GM23248 (cell line): ENCODE measurements at regions not wholly inside any gene's neighbourhood (a gene's known extent, or its start where the extent isn't known, plus 50 kb on each side); places are given as distances from the start of the nearest gene placed in this dataset.
"Not testable (repeated sequence)": the region's sequence is repeated elsewhere in the genome, so short reads cannot be mapped to it uniquely, and the experiment has no call there.

ENCODE experiments used
- DNase-seq: peaks from one replicate; pipeline ENCODE4 v3.0.0-alpha.2; 2015
- H2AFZ ChIP-seq: fragments of 200-600 bp; sonication (generic); 2 replicates; pipeline ENCODE4 v1.6.1; 2016; ENCODE audit warnings: antibody characterized with exemption
- H3F3A ChIP-seq: fragments of 200-600 bp; sonication (generic); 2 replicates; pipeline ENCODE4 v1.6.1; 2016; ENCODE audit warnings: mild to moderate bottlenecking, antibody characterized with exemption, mixed run types; ENCODE audit not compliant: insufficient read depth
- H3K27ac ChIP-seq: fragments of 200-600 bp; sonication (generic); 2 replicates; pipeline ENCODE4 v1.5.1; 2016; ENCODE audit warnings: mild to moderate bottlenecking
- H3K27me3 ChIP-seq: fragments of 200-600 bp; sonication (generic); replicated peaks from 2 replicates; pipeline ENCODE4 v1.6.1; 2016; ENCODE audit warnings: mild to moderate bottlenecking; ENCODE audit not compliant: insufficient read depth
- H3K36me3 ChIP-seq: fragments of 200-600 bp; sonication (generic); 2 replicates; pipeline ENCODE4 v1.6.1; 2016; ENCODE audit warnings: low read depth, mild to moderate bottlenecking
- H3K4me1 ChIP-seq: fragments of 200-600 bp; sonication (generic); 2 replicates; pipeline ENCODE4 v1.6.1; 2016; ENCODE audit warnings: mild to moderate bottlenecking; ENCODE audit not compliant: insufficient read depth
- H3K4me2 ChIP-seq: fragments of 200-600 bp; sonication (generic); one replicate; pipeline ENCODE4 v1.6.1; 2016; ENCODE audit warnings: mild to moderate bottlenecking; ENCODE audit not compliant: unreplicated experiment
- H3K4me3 ChIP-seq: fragments of 200-600 bp; sonication (generic); 2 replicates; pipeline ENCODE4 v1.5.1; 2016; ENCODE audit warnings: mild to moderate bottlenecking
- H3K79me2 ChIP-seq: fragments of 200-600 bp; sonication (generic); 2 replicates; pipeline ENCODE4 v1.6.1; 2016; ENCODE audit warnings: mild to moderate bottlenecking; ENCODE audit not compliant: insufficient read depth
- H3K9ac ChIP-seq: fragments of 200-600 bp; sonication (generic); 2 replicates; pipeline ENCODE4 v1.6.1; 2016; ENCODE audit warnings: mild to moderate bottlenecking
- H3K9me2 ChIP-seq: fragments of 200-600 bp; sonication (generic); 2 replicates; pipeline ENCODE4 v1.6.1; 2016; ENCODE audit warnings: mixed run types, mild to moderate bottlenecking, moderate library complexity; ENCODE audit not compliant: insufficient read depth
- H3K9me3 ChIP-seq: fragments of 200-600 bp; sonication (generic); one replicate; pipeline ENCODE4 v1.6.1; 2017; ENCODE audit warnings: low read depth
- H4K20me1 ChIP-seq: fragments of 200-600 bp; sonication (generic); 2 replicates; pipeline ENCODE4 v1.6.0; 2016; ENCODE audit not compliant: insufficient read depth
- EZH2 ChIP-seq: fragments of 200-600 bp; sonication (generic); IDR thresholded peaks from 2 replicates; pipeline ENCODE4 v1.6.1; 2018; ENCODE audit warnings: antibody characterized with exemption, mild to moderate bottlenecking; ENCODE audit not compliant: insufficient read depth, poor library complexity, severe bottlenecking
- EZH2phosphoT487 ChIP-seq: fragments of 200-600 bp; sonication (generic); IDR thresholded peaks from 2 replicates; pipeline ENCODE4 v1.6.1; 2018; ENCODE audit warnings: antibody characterized with exemption, moderate library complexity, mild to moderate bottlenecking, low read depth; ENCODE audit not compliant: insufficient read depth
- WGBS, 2 experiments: methylation state at CpG; one replicate each; pipeline ENCODE4 v1.1.6; 2015 to 2017; ENCODE audit warnings: low lambda C conversion rate in 2 of 2, low coverage in 1 of 2; ENCODE audit errors: missing lambda C conversion rate in 2 of 2; 5-methylcytosine and 5-hydroxymethylcytosine counted together
- in situ Hi-C: fragments of 300-500 bp; cut with MboI; formaldehyde crosslinking; loops from 2 replicates; pipeline ENCODE4 v1.15.0; 2020

- TF ChIP-seq EZH2, result no peak
- no peak for TF ChIP-seq EZH2phosphoT487
- DNase-seq, result no peak
- no peak overlapping the region for H3K9ac ChIP-seq
Measured at GRCh38 chrX:56130031-56130430, 102.1 kb upstream of the KLF8 start.

GRCh38 chrX:56130436-56130835 is 101.7 kb upstream of the KLF8 start:
- 68 to 89% methylated on average over 3 of the region's 3 CpGs for WGBS, 2 experiments
- no peak overlapping the region for H3K4me3 ChIP-seq
- TF ChIP-seq EZH2 (no peak), EZH2phosphoT487 (no peak)

More at GRCh38 chrX:56130031-56130430, 102.1 kb upstream of the KLF8 start:
- H3K4me1 ChIP-seq, result no peaks in the 10 kb centered on the region
- no peaks in the 10 kb centered on the region for H3K27me3 ChIP-seq
- no peaks in the 10 kb centered on the region for H3F3A ChIP-seq
- no peaks in the 10 kb centered on the region for H3K9me3 ChIP-seq
- no peak overlapping the region for H3K27ac ChIP-seq
- H3K36me3 ChIP-seq, result no peaks in the 10 kb centered on the region
- WGBS, 2 experiments, result 72 to 79% methylated on average over 2 to 3 of the region's 3 CpGs
- no peaks in the 10 kb centered on the region for H3K79me2 ChIP-seq
- no peak overlapping the region for H2AFZ ChIP-seq
- H3K9me2 ChIP-seq, result no peaks in the 10 kb centered on the region
- no peak overlapping the region for H3K4me3 ChIP-seq
- no peak overlapping the region for H3K4me2 ChIP-seq
- H4K20me1 ChIP-seq, result no peaks in the 10 kb centered on the region
- in situ Hi-C loops, result no loop called here

GRCh38 chrX:56164135-56164534 is 68.0 kb upstream of the KLF8 start:
- H3K9me3 ChIP-seq, H3F3A ChIP-seq, H3K4me1 ChIP-seq, DNase-seq, H3K4me2 ChIP-seq, H2AFZ ChIP-seq, H3K36me3 ChIP-seq, H3K4me3 ChIP-seq, H4K20me1 ChIP-seq, H3K27ac ChIP-seq, H3K27me3 ChIP-seq, H3K79me2 ChIP-seq, in situ Hi-C loops, H3K9ac ChIP-seq, H3K9me2 ChIP-seq: not testable (repeated sequence)
- no CpG with 5 or more reads among the region's 1 CpG for WGBS, 2 experiments

More at GRCh38 chrX:56130436-56130835, 101.7 kb upstream of the KLF8 start:
- H3K27me3 ChIP-seq, result no peaks in the 10 kb centered on the region
- H3F3A ChIP-seq, result no peaks in the 10 kb centered on the region
- no peaks in the 10 kb centered on the region for H3K9me3 ChIP-seq
- H4K20me1 ChIP-seq, result no peaks in the 10 kb centered on the region
- no peak overlapping the region for H2AFZ ChIP-seq
- H3K9me2 ChIP-seq, result no peaks in the 10 kb centered on the region
- no peaks in the 10 kb centered on the region for H3K79me2 ChIP-seq
- H3K4me2 ChIP-seq, result no peak overlapping the region
- no peaks in the 10 kb centered on the region for H3K36me3 ChIP-seq
- H3K27ac ChIP-seq, result no peak overlapping the region
- in situ Hi-C loops, result no loop called here
- no peak overlapping the region for H3K9ac ChIP-seq
- no peaks in the 10 kb centered on the region for H3K4me1 ChIP-seq
- no peak for DNase-seq
